NCI-H187 treated with DMSO at 0.1 percent for 48 hours (cell line): ENCODE measurements at regions not wholly inside any gene's neighbourhood (a gene's known extent, or its start where the extent isn't known, plus 50 kb on each side); places are given as distances from the start of the nearest gene placed in this dataset.
"Not testable (repeated sequence)": the region's sequence is repeated elsewhere in the genome, so short reads cannot be mapped to it uniquely, and the experiment has no call there.

Experiments
- DNase-seq: peaks from one replicate; lab custom pipeline; 2025; lab: John Stamatoyannopoulos, UW

GRCh38 chr1:181202986-181203555 is 114.6 kb downstream of the IER5 start:
- no peak for DNase-seq

GRCh38 chr1:181204530-181204929 is 116.0 kb downstream of the IER5 start:
- no peak for DNase-seq

- DNase-seq, result no peak
These were observed 117.4 kb downstream of the IER5 start for GRCh38 chr1:181205901-181206300.

- DNase-seq, result no peak
These were observed 118.0 kb downstream of the IER5 start for GRCh38 chr1:181206513-181206912.

GRCh38 chr1:181206979-181207790 is 118.7 kb downstream of the IER5 start:
- no peak for DNase-seq

GRCh38 chr1:181208083-181208482 is 119.6 kb downstream of the IER5 start:
- DNase-seq, result no peak

GRCh38 chr1:181208967-181209366 is 120.5 kb downstream of the IER5 start:
- DNase-seq, result no peak

GRCh38 chr1:181213056-181213455 is 124.6 kb downstream of the IER5 start:
- DNase-seq, result no peak

GRCh38 chr1:181216591-181216994 is 128.1 kb downstream of the IER5 start:
- DNase-seq, result no peak

GRCh38 chr1:181219938-181220337 is 131.4 kb downstream of the IER5 start:
- no peak for DNase-seq

- DNase-seq, result no peak
These were observed 132.6 kb downstream of the IER5 start for GRCh38 chr1:181221078-181221477.

- no peak for DNase-seq
These were observed 134.5 kb downstream of the IER5 start for GRCh38 chr1:181222972-181223505.

- DNase-seq, result not testable (repeated sequence)
These were observed 138.2 kb downstream of the IER5 start for GRCh38 chr1:181226728-181227127.

- DNase-seq, result no peak
These were observed 150.6 kb downstream of the IER5 start for GRCh38 chr1:181239086-181239485.

- not testable (repeated sequence) for DNase-seq
These were observed 157.8 kb downstream of the IER5 start for GRCh38 chr1:181246320-181246719.

GRCh38 chr1:181248361-181248760 is 159.9 kb downstream of the IER5 start:
- not testable (repeated sequence) for DNase-seq

- DNase-seq, result no peak
These were observed 160.7 kb downstream of the IER5 start for GRCh38 chr1:181249186-181249585.

- DNase-seq, result no peak
These were observed 161.5 kb downstream of the IER5 start for GRCh38 chr1:181250038-181250437.

GRCh38 chr1:181251001-181251712 is 162.7 kb downstream of the IER5 start:
- DNase-seq, result no peak

- DNase-seq, result no peak
These were observed 163.2 kb downstream of the IER5 start for GRCh38 chr1:181251713-181252075.

GRCh38 chr1:181253601-181254000 is 165.1 kb downstream of the IER5 start:
- DNase-seq, result not testable (repeated sequence)

- DNase-seq, result no peak
These were observed 166.9 kb downstream of the IER5 start for GRCh38 chr1:181255270-181255929.
